HS-5 (cell line): ENCODE measurements at regions not wholly inside any gene's neighbourhood (a gene's known extent, or its start where the extent isn't known, plus 50 kb on each side); places are given as distances from the start of the nearest gene placed in this dataset.

Experiments used
- DNase-seq: peaks from one replicate; pipeline ENCODE4 v3.0.0-alpha.2; 2012; ENCODE audit warnings: low read depth

DNA sequence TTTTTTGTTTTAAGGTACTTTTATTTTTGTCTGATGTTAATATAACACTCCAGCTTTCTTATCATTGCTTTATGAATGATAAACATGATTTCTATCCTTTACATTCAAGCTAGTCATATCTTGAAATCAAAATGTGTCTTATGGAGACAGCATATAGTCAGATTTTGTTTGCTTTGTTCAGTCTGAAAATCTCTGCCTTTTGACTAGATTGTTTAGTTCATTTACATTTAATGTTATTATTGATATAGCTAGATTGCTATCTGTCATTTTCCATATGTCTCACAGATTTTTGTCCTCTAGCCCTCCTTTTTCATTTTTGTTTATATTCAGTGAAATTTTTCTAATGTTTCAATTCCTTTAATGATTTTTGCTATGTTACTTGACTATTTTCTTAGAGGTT, 332.8 kb downstream of the SMOC2 start:
- no peak for DNase-seq

DNA sequence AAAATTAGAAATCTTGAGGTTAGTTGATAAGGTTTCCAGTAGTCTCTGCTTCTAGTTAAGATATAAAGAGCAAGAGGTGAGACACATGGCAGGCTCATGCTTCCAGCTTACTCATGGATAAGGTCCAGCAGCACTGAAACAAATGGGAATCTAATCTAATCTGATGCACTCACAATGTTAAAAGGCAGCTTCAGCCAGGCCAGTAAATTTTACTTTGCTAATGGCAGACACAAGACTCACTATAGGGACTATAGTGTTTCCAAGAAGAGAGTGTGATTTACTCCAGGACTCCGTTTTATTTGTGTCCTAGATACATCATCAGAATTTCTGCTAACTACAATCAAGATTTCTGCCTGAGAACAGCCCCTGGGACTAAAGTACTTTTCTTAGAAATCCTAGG, 324.8 kb downstream of the SMOC2 start:
- no peak for DNase-seq

DNA sequence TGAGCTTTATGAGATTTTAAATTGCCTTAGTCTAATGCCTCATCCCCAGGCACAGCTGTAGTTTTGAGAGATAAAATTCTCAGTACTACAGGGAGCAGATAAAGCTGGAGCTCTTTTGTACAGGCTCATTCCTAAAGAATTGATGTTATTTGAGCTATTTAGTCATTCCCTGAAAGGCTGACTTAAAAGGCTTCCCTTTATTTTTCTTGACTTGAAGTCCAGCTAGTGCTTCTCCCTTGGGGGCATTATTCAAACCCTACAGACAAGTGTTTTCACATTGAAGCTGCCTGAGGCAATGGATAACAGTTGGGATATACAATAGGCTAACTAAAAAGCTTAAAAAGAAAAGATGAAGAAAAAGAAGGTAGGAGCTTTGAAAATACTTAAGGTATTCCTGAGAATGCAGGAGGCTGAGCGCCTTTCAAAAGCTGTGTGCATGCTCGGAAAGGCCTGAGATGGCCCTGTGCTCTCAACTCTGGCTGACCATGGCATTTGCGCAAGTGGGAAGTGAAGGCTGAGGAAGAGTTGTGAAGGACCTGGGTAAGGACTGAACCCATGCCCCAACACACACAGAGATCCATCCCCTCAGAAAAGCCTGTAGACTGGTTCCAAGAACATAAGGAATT, 315.1 kb downstream of the SMOC2 start:
- DNase-seq: no peak

DNA sequence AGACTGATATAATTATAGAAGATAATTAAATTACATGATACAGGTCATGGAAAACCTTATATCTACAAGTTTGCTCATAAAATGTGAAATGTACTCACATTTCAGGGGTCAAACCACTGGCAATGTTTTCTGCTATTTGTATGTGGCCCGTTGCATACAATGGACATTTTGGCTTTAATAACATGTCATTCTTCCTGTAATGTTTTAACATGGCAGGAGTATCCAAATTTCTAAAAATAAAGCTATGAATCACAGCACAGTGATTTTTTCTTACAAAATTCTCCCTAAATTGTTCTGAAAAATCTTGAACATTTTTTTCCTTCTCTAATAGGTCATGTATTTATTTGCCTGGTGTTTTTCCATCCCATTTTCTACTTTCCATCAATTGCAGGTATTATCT, 305.7 kb downstream of the SMOC2 start:
- no peak for DNase-seq

DNA sequence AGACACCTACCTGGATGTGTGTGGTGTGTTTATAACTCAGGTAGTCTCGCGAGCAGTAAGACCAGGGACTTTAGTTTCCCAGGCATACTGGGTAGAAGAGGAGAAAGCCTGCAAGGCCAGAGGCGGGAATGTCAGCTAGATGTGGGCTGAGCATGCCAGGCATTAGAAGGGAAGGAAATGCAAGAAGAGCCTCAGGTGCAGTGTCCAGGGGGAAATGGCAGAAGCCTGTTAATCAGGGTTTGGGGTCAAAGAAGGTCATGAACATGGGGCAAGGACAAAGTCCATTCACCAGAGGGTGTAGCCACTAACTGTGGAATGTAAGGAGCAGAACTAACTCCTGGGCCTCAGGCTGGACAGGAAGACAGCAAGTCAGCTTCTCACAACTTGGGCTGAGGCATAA, 305.0 kb downstream of the SMOC2 start:
- DNase-seq: no peak

DNA sequence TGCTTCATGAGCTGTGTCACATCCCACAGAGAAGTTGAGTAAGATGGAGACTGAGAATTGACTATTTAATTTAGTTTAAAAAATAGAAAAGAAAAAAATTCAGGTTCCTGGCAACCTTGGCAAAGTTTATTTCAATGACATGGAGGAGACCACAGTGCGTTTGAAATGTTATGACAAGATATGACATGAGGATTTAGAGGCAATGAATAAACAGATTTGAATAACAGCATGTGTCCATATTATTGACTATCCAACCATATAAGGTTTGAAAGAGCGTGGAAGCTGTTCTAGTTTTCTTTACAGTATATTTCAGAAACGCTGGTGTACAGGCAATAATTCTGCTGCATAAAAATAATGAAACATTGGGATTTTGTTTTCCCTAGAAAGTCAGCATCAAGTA, 303.9 kb downstream of the SMOC2 start:
- no peak for DNase-seq

DNA sequence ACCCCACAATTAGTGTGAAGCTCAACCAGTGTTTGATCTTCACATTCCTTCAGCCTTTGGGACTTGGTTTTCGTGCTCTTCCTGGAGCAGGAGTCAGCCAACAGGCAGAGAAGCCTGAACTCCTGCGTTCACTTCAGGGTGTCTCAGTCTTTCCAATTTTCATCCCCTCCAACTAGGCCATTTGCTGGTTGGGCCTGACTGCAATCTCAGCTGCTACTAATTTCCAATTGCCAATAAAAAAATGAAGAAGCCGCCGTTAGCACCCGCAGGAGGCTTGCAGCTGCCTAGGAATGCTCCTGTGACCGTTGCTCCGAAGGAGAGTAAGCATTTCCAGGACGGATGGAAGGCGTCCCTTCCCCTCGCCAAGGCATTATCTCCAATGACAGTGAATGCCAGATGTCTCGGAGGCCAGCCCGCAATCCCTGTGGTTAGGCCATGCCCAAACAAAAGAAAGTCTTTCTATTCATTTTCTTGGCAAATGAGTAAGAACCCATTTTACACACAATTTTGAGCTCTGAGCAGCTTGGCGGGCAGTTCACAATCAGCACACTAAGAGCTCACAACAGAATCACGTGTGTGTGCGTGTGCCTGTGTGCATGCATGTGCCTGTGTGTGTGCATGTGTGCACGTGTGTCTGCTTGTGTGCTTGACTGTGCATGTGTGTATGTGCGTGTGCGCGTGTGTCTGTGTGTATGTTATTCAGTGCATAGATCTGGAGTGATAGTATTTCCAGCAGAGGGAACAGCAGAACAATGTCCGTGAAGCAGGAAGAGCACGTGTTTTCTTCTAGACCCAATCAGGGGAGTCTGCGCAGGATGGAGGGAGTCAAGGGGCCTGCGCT, 301.2 kb downstream of the SMOC2 start:
- DNase-seq: no peak

DNA sequence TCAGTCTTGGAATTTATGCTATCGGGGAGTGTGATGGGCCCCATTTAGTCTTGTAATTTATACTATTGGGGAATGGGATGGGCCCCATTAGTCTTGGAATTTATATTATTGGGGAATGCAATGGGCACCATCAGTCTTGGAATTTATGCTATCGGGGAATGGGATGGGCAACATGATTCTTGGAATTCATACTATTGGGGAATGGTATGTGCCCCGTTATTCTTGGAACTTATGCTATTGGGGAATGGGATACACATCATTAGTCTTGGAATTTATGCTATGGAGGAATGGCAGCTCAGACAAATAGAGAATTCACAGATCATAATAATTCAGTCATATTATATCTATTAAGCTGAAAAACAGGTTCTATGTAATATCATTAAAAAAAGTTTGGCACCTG, 300.3 kb downstream of the SMOC2 start:
- no peak for DNase-seq

DNA sequence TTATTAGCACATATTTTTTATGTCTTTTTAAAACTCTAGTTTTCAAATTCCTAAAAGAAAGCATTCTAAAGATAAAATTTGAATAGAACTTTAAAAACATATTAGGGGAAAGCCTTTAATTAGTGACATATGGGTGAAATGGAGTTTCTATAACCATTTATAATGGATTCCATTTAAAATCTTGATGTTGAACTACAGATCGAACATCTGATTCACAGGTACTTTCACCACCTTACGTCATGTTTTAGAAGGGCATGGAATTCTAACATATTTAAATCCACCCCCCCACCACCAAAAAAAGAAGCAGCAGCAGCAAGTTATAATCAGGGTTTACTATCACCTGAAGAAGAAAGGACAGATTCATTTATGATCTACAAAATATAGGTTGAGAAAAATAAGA, 298.4 kb downstream of the SMOC2 start:
- DNase-seq: no peak

DNA sequence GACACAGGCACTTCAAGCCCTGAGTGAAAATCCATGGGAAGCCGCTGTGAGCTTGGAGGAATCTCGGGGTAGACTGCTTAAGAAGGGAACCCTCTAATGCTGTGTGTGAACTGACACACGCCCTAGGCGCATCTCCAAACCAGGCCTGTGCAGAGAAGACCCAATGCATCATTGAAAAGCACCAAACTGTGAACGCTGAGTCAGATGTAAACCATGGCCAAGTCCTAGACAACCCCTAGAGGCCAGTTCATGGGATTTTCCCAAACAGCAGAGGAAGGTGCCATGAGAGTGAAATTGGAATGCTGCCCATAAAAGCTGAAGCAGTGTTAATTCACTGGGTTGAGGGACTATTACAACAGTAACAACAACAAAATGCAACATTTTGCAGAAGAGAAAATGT, 296.5 kb downstream of the SMOC2 start:
- DNase-seq: no peak

DNA sequence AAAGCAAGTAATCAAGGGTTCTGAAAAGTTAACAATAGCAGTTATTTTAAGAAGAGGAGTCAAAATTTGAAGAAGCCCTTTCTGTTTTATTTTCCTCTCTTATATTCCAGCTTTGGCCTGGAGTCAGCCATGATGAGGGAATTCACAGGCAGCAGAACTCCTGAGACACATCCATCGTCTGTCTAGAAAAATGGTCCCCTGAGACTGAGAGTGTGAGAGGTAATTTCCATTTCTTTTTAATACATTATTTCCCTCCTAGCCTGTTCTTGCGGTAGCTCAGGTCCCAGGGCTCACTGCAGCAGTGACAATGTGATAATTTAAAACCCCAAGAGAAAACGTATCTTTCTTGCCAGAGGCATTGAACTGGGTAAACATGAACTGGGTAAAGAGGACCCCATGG, 296.0 kb downstream of the SMOC2 start:
- DNase-seq: no peak

DNA sequence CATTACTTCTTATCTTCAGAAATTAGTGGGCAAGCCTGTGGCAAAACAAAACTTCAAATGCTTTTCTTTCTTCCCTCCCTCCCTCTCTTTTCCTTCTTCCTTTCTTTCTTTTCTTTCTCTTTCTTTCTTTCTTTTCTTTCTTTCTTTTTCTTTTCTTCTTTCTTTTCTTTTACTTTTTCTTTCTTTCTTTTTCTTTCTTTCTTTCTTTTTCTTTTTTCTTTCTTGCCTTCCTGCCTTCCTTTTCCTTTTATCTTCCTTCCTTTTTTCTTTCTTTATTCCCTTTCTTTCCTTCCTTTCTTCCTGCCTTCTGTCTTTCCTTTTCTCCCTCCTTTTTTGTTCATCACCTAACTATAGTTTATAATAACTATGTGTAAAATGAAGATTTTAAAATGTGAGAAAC, 295.1 kb downstream of the SMOC2 start:
- DNase-seq: no peak

DNA sequence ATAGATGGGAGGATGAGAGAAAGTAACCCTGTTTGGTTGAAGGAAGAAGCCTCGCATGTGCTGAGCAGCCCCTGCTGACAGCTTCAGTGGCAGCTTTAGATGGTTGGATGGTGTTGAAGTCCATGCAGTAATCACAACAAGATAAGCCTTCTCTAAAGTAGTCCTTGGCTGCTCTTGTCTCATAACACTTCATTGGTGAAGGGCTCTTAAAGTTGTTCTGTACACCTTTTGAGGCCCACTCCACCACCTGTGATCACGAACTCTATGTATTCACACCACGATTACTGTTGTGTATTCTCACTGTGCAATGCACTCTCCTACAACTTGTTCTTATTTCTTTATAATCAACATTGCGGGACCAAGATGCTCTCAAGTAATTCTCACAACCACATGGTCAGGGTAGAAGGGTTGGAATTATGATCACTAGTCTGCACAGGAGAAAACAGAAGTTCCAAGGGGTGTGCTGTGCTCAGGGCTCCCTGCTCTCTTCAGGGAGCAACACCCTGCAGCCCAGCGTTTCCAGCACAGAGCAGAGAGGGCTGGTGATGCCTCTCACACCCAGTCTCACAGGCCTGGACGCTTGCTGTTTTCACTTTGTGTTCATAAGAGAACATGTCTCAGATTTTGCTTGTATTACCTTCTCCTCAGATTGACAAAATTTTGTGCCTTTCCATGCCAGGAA, 294.4 kb downstream of the SMOC2 start:
- DNase-seq: no peak

DNA sequence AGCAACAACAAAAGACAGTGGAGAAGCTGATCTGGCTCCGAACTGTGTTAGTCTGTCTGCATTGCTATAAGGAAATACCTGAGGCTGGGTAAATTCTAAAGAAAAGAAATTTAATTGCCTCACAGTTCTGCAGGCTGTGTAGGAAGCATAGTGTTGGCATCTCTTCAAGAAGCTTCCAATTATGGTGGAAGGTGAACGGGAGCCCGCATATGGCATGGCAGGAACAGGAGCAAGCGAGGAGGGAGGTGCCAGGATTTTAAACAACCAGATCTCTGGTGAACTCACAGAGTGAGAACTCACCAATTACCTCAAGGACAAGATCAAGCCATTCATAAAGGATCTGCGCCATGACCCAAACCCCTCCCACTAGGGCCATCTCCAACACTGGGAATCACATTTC, 293.5 kb downstream of the SMOC2 start:
- no peak for DNase-seq

DNA sequence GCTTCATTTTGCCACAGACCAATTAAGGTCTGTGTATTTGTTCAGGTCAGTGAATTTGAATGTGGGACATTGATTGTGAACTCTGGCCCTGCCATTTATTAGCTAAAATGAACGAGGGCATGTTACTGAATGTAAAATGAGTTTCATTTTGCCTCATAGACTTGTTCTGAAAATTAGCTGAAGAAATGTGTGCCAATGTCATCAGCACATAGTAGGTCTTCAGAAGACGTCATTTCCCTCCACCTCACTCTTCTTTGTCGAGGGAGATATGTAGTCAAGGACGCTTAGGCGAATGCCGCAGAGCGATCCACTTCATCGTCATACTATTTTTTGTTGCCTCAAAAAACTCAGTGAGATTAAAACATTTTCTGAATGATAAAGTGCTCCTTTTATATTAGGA, 291.7 kb downstream of the SMOC2 start:
- no peak for DNase-seq

DNA sequence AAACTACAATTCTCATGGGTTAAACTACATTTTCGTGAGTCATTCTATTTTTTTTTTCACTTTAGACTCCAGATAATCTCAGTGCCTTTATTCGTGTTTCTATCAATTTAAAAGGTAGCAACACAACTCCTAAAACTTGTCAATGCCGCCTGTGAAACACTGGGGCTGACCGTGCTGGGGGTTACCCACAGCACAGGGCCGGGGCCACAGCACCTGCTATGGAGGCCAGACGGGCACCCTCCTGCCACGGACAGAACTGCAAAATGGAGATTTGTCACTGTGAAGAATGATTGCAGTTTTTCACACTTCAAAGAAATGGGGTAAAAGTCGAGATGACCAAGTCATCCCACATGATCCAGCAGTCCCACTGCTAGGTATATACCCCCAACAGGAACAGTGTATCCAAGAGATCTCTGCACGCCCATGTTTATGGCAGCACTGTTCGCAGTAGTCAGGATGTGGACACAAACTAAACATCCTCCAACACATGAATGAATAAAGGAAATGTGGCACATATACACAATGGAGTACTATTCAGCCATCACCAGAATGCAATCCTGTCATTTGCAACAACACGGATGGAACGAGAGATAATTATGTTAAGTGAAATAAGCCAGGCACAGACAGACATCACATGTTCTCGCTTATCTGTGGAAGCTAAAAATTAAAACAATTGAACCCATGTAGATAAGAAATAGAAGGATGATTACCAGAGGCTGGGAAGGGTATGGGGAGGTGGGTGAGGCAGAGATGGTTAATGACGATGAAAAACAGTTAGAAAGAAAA, 290.1 kb downstream of the SMOC2 start:
- no peak for DNase-seq

DNA sequence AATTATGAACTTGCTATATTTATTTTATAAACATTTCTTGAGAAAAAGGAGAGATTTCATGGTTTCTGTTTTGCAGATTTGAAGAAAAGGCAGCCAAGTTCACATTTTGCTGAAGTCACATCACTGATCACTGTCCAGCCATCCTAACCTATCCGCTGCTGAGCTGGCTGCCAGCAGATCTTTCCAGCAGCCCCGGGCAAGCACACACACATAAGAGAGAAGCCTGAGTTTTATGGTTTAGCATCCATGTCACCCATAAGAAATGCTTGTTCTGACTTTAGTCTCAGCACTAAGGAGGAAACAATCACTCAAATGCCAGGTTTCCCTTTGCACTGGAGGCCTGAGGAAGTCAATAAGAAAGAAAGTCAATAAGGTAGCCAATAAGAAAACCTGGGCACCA, 287.1 kb downstream of the SMOC2 start:
- DNase-seq: no peak

DNA sequence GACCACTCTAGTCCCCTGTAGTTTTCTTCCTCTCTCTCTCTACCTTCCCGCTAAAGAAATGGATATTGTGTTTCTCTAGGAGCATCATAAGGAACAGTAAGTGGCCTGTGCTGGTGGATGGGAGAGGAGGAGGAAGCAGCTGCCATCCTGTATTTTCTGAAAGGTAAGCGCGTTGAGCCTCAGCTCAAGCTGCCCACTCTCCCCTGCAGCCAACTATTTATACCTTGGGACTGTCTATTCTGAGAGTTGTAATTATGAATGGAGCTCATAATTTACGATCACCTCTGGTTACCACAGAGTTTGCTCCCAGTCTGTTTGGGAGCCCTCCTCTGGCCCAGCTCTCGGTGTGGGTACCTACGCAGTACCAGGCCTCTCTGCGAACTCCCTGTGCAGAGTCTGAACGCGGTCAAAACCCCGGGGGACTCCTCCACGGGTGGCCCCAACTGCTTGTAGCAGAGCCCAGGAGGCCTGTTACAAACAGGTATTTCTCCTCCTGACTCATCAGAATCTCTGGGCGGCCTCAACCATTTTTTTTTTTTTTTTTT, 285.4 kb downstream of the SMOC2 start:
- DNase-seq: no peak

DNA sequence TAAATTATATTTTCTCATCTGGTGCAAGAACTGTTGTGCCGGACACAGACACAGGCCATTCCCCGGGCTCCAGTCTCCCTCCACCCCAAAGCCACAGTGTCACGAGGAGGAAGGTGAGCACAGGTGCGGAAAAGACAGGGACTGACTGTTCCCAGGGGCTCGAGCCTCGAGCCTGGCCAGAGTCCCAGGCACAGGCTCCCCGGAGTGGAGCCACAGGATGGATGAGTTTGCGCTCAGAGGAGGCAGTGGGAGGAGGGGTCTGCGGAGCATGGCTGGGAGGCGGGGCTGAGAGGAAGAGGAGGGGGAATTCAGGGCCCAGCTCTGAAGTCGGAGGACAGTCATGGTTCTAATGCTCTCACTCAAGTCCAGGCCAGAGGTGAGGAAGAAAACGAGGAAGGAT, 284.8 kb downstream of the SMOC2 start:
- no peak for DNase-seq

DNA sequence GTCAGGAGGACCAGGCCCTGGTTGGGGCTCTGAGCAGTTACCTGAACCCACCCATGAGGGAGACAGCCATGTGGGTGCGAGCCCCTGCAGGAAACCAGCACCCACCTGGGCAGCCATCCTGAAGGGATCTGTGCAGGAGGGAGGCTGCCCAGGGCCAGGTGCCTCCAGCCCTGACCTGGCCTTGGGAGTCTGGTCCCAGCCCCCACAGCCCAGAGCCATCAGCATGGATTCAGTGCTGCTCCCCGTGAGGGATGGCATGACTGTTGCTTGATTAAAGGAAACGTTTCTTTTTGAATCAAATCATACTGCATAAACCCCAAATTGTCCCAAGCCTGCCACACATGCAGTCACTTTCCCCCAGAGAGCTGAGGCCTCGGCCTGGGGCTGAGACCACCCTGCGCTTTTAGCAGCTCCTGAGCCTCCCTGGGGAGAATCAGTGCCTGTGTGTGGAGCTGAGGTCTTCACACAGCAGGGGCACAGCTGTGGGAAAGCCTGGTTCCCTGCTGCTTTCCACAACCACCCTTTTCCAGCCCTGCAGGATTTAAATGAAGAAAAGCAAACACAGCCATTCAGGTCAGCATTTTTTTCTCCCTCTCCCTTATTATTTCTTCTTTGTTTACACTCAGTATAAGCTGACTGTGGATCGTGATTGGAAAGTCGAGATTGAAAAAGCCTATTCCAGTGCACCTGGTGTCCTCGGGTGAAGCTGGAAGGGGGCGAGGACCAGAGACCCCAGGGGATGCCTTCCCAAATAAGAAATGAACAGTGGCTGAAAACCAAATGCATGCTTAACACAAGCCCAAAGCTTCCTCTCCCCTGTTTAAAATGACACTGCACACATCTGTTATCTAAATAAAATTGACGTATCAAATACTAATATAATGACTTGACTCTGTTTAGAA, 283.9 kb downstream of the SMOC2 start:
- no peak for DNase-seq

DNA sequence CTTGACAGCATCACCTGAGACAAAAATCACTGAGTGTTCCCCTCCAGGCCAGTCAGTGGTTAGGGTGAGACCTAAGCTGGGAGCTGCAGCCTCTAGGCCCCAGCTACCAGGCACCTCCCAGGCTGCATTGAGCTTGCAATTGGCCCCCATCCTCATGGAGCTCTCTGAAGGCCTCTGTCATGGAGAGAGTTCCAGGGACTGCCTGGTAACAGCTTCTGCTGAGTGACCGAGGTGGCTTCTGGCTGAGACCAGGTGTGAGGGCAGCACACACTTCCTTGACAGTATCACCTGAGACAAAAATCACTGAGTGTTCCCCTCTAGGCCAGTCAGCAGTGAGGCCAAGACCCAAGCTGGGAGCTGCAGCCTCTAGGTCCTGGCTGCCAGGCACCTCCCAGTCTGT, 283.0 kb downstream of the SMOC2 start:
- no peak for DNase-seq
